ENCODE measurements at regions not wholly inside any gene's neighbourhood (a gene's known extent, or its start where the extent isn't known, plus 50 kb on each side); places are given as distances from the start of the nearest gene placed in this dataset.

DNA sequence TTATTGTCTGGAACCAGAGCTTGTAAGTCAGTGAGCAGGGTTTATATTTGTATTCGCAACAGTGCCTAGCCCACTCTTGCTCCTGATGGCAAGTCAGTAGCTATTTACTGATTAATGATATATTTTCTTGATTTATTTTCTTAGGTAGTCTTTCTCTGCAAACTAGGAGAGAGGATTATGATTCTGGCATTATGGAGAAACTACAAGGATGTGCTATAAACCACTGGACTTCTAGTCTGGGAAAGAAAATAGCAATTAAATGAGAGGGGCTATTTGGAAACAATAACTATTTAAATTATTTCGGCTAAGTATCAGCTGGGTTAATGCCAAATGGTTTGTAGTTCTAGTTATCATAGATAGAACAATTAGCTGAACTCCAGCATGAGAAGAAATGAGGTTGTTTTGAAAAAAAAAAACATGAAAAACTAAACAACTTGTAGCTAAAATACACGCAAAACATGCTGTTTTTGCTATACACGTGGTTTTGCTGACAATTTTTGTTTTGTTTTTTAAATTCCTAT, 304.9 kb upstream of the TCF21 start:
- no peaks in the 10 kb centered on the region for H3K27me3 ChIP-seq (ENCODE audit: control insufficient read depth in 2 of 2, insufficient read depth in 1 of 2, low read length in 1 of 2)
- no peak for DNase-seq (ENCODE audit: low read depth in 6 of 9, low spot score in 9 of 9)
- no peak overlapping the region for H3K4me3 ChIP-seq (ENCODE audit: low read length in 2 of 2)
- WGBS = 92% methylated on average over 4 of the region's 4 CpGs
- no peak overlapping the region for H3K27ac ChIP-seq (ENCODE audit: low read depth in 1 of 2, low read length in 1 of 2)
- H3K9me3 ChIP-seq (ENCODE audit: control insufficient read depth in 2 of 2, insufficient read depth in 1 of 2, low read length in 1 of 2) = no peaks in the 10 kb centered on the region
- H3K4me1 ChIP-seq (ENCODE audit: control insufficient read depth in 2 of 2, insufficient read depth in 2 of 2, low read length in 2 of 2) = no peaks in the 10 kb centered on the region
- no peaks in the 10 kb centered on the region for H3K36me3 ChIP-seq (ENCODE audit: control insufficient read depth in 2 of 2, insufficient read depth in 2 of 2, low read length in 1 of 2)

DNA sequence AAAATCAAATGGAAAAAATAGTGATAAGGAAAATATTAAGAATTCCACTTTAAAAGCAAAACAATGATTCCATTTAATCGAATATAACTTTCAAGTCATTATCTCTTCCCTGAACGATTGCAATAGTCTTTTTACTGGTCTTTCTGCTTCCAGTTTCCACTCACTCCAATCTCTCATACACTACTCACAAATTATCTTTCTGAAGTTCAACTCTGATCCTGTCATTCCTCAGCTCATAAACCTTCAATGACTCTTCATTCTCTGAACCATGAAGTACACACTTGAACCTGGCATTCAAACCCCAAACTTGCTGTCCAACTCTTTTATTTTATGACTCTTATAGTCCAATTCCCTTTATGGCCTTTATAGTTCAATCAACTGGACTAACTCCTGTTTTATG, 304.1 kb upstream of the TCF21 start:
- no peak for DNase-seq (ENCODE audit: low read depth in 6 of 9, low spot score in 9 of 9)
- no peak overlapping the region for H3K4me3 ChIP-seq (ENCODE audit: low read length in 2 of 2)
- WGBS = 98% methylated on average over 2 of the region's 2 CpGs
- H3K36me3 ChIP-seq (ENCODE audit: control insufficient read depth in 2 of 2, insufficient read depth in 2 of 2, low read length in 1 of 2) = no peaks in the 10 kb centered on the region
- no peaks in the 10 kb centered on the region for H3K9me3 ChIP-seq (ENCODE audit: control insufficient read depth in 2 of 2, insufficient read depth in 1 of 2, low read length in 1 of 2)
- no peaks in the 10 kb centered on the region for H3K4me1 ChIP-seq (ENCODE audit: control insufficient read depth in 2 of 2, insufficient read depth in 2 of 2, low read length in 2 of 2)
- H3K27ac ChIP-seq (ENCODE audit: low read depth in 1 of 2, low read length in 1 of 2) = no peak overlapping the region
- no peaks in the 10 kb centered on the region for H3K27me3 ChIP-seq (ENCODE audit: control insufficient read depth in 2 of 2, insufficient read depth in 1 of 2, low read length in 1 of 2)

DNA sequence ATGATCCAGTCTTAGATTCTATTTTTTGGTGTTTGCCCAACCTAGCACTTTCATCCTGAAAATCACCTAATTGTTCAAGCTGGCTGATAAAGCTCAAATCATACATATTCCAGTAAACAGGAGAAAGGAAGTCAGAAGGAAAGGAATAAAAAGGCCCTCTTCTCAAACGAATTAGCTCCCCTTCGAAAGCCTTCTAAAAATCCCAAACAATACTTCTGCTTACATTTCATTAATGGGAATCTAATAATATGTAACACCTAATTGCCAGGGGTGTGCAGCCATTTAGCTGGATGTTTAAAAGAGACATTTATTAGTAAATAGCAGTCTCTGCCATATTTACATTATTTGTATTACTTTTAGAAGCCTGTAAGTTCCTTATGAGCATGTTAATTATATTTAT, 302.9 kb upstream of the TCF21 start:
- Histone ChIP-seq H3K9me3 (ENCODE audit: control insufficient read depth in 2 of 2, insufficient read depth in 1 of 2, low read length in 1 of 2) (no peaks in the 10 kb centered on the region), H3K27me3 (ENCODE audit: control insufficient read depth in 2 of 2, insufficient read depth in 1 of 2, low read length in 1 of 2) (no peaks in the 10 kb centered on the region), H3K4me1 (ENCODE audit: control insufficient read depth in 2 of 2, insufficient read depth in 2 of 2, low read length in 2 of 2) (no peaks in the 10 kb centered on the region), H3K36me3 (ENCODE audit: control insufficient read depth in 2 of 2, insufficient read depth in 2 of 2, low read length in 1 of 2) (no peaks in the 10 kb centered on the region), H3K4me3 (ENCODE audit: low read length in 2 of 2) (no peak overlapping the region), H3K27ac (ENCODE audit: low read depth in 1 of 2, low read length in 1 of 2) (no peak overlapping the region)
- DNase-seq (ENCODE audit: low read depth in 6 of 9, low spot score in 9 of 9) = no peak
- 75% methylated on average over 2 of the region's 2 CpGs for WGBS

DNA sequence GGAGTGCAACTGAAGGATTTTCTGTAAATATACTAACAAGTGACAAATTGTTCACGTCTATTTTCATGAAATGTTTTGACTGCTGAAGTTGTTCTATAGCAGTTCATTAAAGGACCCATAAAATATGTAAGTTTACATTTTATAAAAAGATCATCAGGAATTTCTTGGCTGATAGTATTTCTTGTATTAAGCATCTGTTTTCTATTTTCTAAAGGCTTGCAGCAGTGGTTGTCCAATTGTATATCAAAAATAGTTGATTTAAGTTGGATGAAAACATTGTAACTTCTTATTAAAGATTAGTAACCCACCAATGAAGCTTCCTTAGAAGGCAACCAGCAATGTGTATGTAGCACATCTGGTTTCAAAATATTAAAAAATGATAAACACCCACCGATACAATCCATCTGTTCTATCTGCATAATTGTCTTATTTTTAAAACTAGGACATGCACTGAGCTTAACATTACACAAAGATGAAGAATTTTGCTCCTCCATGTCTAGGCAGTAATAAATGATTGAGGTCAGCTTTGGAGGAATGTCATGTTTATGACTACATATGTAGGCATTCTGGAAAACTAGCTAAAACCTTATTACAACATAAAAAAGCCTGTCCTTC, 301.3 kb upstream of the TCF21 start:
- Histone ChIP-seq H3K27me3 (ENCODE audit: control insufficient read depth in 2 of 2, insufficient read depth in 1 of 2, low read length in 1 of 2) (no peaks in the 10 kb centered on the region), H3K4me1 (ENCODE audit: control insufficient read depth in 2 of 2, insufficient read depth in 2 of 2, low read length in 2 of 2) (no peaks in the 10 kb centered on the region), H3K9me3 (ENCODE audit: control insufficient read depth in 2 of 2, insufficient read depth in 1 of 2, low read length in 1 of 2) (no peaks in the 10 kb centered on the region), H3K36me3 (ENCODE audit: control insufficient read depth in 2 of 2, insufficient read depth in 2 of 2, low read length in 1 of 2) (no peaks in the 10 kb centered on the region), H3K27ac (ENCODE audit: low read depth in 1 of 2, low read length in 1 of 2) (no peak overlapping the region), H3K4me3 (ENCODE audit: low read length in 2 of 2) (no peak overlapping the region)
- 93% methylated on average over 2 of the region's 2 CpGs for WGBS
- DNase-seq (ENCODE audit: low read depth in 6 of 9, low spot score in 9 of 9) = no peak

DNA sequence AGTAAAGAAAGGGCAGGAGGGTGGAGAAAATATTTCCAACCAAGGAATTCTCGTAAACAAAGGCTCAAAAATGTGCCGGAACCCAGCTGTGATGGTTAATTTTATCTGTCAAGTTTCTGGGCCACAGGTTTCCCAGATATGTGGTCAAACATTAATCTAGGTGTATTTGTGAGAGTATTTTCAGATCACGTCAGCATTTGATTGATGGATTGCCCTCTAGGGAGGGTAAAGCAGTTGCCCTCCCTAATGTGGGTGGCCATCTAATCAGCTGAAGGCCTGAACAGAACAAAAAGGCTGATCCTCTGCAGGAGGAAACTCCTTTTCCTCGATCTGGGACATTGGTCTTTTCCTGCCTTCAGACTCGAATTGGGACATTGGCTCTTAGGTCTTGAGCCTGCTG, 298.7 kb upstream of the TCF21 start:
- H3K4me1 ChIP-seq (ENCODE audit: control insufficient read depth in 2 of 2, insufficient read depth in 2 of 2, low read length in 2 of 2) = no peaks in the 10 kb centered on the region

DNA sequence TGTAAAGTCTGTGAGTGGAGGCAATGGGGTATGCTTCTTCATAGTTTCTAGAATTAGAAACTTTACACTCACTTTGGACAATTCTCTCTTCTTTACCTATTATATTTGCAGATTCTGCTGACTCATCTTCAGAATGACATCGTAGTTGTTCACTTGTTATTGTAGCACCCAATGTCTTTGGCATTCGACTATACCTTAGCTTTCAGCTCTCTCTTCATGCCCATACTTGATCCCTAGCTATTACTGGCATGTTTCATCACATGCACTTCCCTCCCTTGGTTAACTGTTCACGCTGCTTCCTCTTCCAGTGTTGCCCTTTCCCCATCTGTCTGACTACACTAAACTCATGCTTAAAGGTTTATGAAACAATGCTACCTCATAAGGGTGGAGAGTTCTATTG, 298.1 kb upstream of the TCF21 start:
- Histone ChIP-seq H3K4me1 (ENCODE audit: control insufficient read depth in 2 of 2, insufficient read depth in 2 of 2, low read length in 2 of 2) (no peaks in the 10 kb centered on the region), H3K4me3 (ENCODE audit: low read length in 2 of 2) (no peak overlapping the region), H3K9me3 (ENCODE audit: control insufficient read depth in 2 of 2, insufficient read depth in 1 of 2, low read length in 1 of 2) (no peaks in the 10 kb centered on the region), H3K27me3 (ENCODE audit: control insufficient read depth in 2 of 2, insufficient read depth in 1 of 2, low read length in 1 of 2) (no peaks in the 10 kb centered on the region), H3K27ac (ENCODE audit: low read depth in 1 of 2, low read length in 1 of 2) (no peak overlapping the region), H3K36me3 (ENCODE audit: control insufficient read depth in 2 of 2, insufficient read depth in 2 of 2, low read length in 1 of 2) (no peaks in the 10 kb centered on the region)
- WGBS = 60% methylated on average over 3 of the region's 3 CpGs
- DNase-seq (ENCODE audit: low read depth in 6 of 9, low spot score in 9 of 9) = no peak

More for the DNA sequence above, 298.7 kb upstream of the TCF21 start:
- H3K36me3 ChIP-seq (ENCODE audit: control insufficient read depth in 2 of 2, insufficient read depth in 2 of 2, low read length in 1 of 2) = no peaks in the 10 kb centered on the region
- WGBS = 78% methylated on average over 5 of the region's 5 CpGs
- H3K4me3 ChIP-seq (ENCODE audit: low read length in 2 of 2) = no peak overlapping the region
- DNase-seq (ENCODE audit: low read depth in 6 of 9, low spot score in 9 of 9) = no peak
- H3K27me3 ChIP-seq (ENCODE audit: control insufficient read depth in 2 of 2, insufficient read depth in 1 of 2, low read length in 1 of 2) = no peaks in the 10 kb centered on the region
- no peak overlapping the region for H3K27ac ChIP-seq (ENCODE audit: low read depth in 1 of 2, low read length in 1 of 2)
- no peaks in the 10 kb centered on the region for H3K9me3 ChIP-seq (ENCODE audit: control insufficient read depth in 2 of 2, insufficient read depth in 1 of 2, low read length in 1 of 2)

DNA sequence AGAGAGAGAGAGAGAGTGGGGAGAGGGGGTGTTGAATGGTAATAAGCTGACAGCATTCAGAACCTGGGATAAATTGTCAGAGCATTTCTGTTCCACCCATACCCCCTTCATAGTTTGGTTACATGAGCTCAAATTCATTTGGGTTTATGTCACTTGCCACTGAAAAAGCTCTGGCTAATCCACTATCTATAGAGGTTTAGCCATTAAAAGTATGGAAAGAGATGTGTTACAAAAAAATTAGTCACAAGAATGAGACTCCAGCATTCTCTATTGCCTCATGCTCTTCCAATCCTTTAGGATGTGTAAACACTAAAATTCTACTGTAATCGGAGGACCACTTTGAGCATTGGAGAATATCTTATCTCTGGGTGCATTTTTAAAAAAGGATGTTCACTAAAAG, 297.6 kb upstream of the TCF21 start:
- 88% methylated on average over 1 of the region's 1 CpG for WGBS
- no peaks in the 10 kb centered on the region for H3K27me3 ChIP-seq (ENCODE audit: control insufficient read depth in 2 of 2, insufficient read depth in 1 of 2, low read length in 1 of 2)

DNA sequence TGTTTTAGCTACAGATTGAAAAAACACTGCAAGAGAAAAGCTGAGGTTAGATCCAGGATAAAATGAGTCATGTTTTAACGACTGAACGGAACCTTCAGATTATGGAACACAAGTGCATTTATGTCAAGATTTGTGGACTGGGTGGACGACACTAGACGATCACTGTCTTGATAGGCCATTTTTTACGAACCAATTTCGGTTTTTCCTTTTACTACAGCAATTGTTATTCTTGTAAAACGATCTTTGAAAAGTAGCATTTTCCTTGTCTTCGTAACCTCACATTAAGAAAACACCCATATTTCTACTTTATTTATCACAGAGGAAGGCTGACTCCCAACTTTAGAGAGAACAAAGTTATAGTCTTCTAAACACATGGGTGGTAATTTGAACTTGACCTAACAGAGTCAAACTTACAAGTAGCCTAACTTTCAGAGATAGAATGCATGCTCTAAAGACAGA, 294.2 kb upstream of the TCF21 start:
- no peaks in the 10 kb centered on the region for H3K27me3 ChIP-seq (ENCODE audit: control insufficient read depth in 2 of 2, insufficient read depth in 1 of 2, low read length in 1 of 2)
- no peaks in the 10 kb centered on the region for H3K4me1 ChIP-seq (ENCODE audit: control insufficient read depth in 2 of 2, insufficient read depth in 2 of 2, low read length in 2 of 2)
- no peaks in the 10 kb centered on the region for H3K9me3 ChIP-seq (ENCODE audit: control insufficient read depth in 2 of 2, insufficient read depth in 1 of 2, low read length in 1 of 2)
- no peak overlapping the region for H3K4me3 ChIP-seq (ENCODE audit: low read length in 2 of 2)
- H3K27ac ChIP-seq (ENCODE audit: low read depth in 1 of 2, low read length in 1 of 2) = no peak overlapping the region
- WGBS = 96% methylated on average over 8 of the region's 8 CpGs
- no peaks in the 10 kb centered on the region for H3K36me3 ChIP-seq (ENCODE audit: control insufficient read depth in 2 of 2, insufficient read depth in 2 of 2, low read length in 1 of 2)
- DNase-seq (ENCODE audit: low read depth in 6 of 9, low spot score in 9 of 9) = no peak

More for the DNA sequence above, 297.6 kb upstream of the TCF21 start:
- Histone ChIP-seq H3K4me3 (ENCODE audit: low read length in 2 of 2) (no peak overlapping the region), H3K36me3 (ENCODE audit: control insufficient read depth in 2 of 2, insufficient read depth in 2 of 2, low read length in 1 of 2) (no peaks in the 10 kb centered on the region), H3K9me3 (ENCODE audit: control insufficient read depth in 2 of 2, insufficient read depth in 1 of 2, low read length in 1 of 2) (no peaks in the 10 kb centered on the region), H3K4me1 (ENCODE audit: control insufficient read depth in 2 of 2, insufficient read depth in 2 of 2, low read length in 2 of 2) (no peaks in the 10 kb centered on the region), H3K27ac (ENCODE audit: low read depth in 1 of 2, low read length in 1 of 2) (no peak overlapping the region)
- no peak for DNase-seq (ENCODE audit: low read depth in 6 of 9, low spot score in 9 of 9)

DNA sequence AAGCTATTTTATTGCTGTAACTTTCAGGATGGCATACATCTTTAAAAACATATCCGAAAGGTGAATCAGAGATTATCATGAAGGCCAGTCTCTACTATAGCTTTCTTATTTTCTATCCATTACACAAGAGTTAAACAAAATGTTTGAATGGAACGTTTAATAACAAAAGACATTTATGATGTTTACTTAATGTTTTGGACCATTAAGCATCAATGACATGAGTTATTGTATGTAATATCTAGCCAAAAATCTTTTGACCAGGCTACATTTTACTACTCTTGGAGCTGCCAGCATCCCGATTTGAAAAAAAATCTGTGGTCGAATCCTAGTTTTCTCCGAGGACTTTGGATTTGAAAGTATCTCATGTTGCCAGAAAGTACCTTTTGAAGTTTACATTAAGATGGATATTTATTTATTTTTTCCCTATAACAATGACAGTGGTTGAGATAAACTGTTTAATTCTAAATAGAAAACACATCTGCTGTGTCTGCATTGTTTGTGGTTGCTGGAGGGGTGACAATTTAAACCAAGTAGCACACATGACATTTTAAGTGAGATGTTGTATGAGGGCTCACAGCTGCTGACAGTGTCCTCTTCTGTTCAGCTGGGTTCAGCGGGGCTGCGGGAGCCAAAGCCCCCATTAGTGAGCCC, 293.7 kb upstream of the TCF21 start:
- DNase-seq (ENCODE audit: low read depth in 6 of 9, low spot score in 9 of 9) = no peak
- WGBS = 92% methylated on average over 7 of the region's 7 CpGs

More for the DNA sequence above, 293.7 kb upstream of the TCF21 start:
- Histone ChIP-seq H3K9me3 (ENCODE audit: control insufficient read depth in 2 of 2, insufficient read depth in 1 of 2, low read length in 1 of 2) (no peaks in the 10 kb centered on the region), H3K27ac (ENCODE audit: low read depth in 1 of 2, low read length in 1 of 2) (no peak overlapping the region), H3K4me1 (ENCODE audit: control insufficient read depth in 2 of 2, insufficient read depth in 2 of 2, low read length in 2 of 2) (no peaks in the 10 kb centered on the region), H3K4me3 (ENCODE audit: low read length in 2 of 2) (no peak overlapping the region), H3K36me3 (ENCODE audit: control insufficient read depth in 2 of 2, insufficient read depth in 2 of 2, low read length in 1 of 2) (no peaks in the 10 kb centered on the region), H3K27me3 (ENCODE audit: control insufficient read depth in 2 of 2, insufficient read depth in 1 of 2, low read length in 1 of 2) (no peaks in the 10 kb centered on the region)
